Naive thymus-derived CD4-positive, alpha-beta T cell (primary cell): ENCODE measurements at regions not wholly inside any gene's neighbourhood (a gene's known extent, or its start where the extent isn't known, plus 50 kb on each side); places are given as distances from the start of the nearest gene placed in this dataset.

Experiments used
- ATAC-seq: fragments of 150-1000 bp; cut with Tn5 transposase; 2 replicates; pipeline ENCODE4 v1.10.0; 2021; ENCODE audit warnings: mild to moderate bottlenecking, moderate library complexity
- CTCF ChIA-PET: fragments of 350-600 bp; sonication (Branson Sonifier 250); formaldehyde crosslinking; loops from one replicate; lab custom pipeline; 2021; ENCODE audit warnings: antibody characterized with exemption; lab: Charles Lee
- POLR2A ChIA-PET: fragments of 350-600 bp; sonication (Branson Sonifier 250); formaldehyde crosslinking; loops from one replicate; lab custom pipeline; 2021; ENCODE audit warnings: antibody characterized with exemption, inconsistent platforms; lab: Charles Lee
- DNase-seq, 9 donors: peaks; one replicate each; pipeline versions ENCODE4 v3.0.0 to v3.0.0-alpha.2; 2020 to 2022; ENCODE audit warnings: mixed read lengths in 1 of 9
- H3K27ac ChIP-seq: one replicate; pipeline ENCODE4 v1.7.0; 2013; ENCODE audit warnings: mild to moderate bottlenecking, low read depth, low read length, moderate library complexity
- H3K27me3 ChIP-seq, 2 donors: one replicate each; pipeline ENCODE4 v1.7.0; 2013; ENCODE audit warnings: low read length in 2 of 2, mild to moderate bottlenecking in 2 of 2, moderate library complexity in 2 of 2; ENCODE audit not compliant: control insufficient read depth in 2 of 2, insufficient read depth in 2 of 2
- H3K36me3 ChIP-seq, 3 experiments: 1 replicate in 2 of 3; 2 replicates in 1 of 3; pipeline ENCODE4 v1.7.0; 2013; ENCODE audit warnings: low read length in 3 of 3, mild to moderate bottlenecking in 3 of 3, moderate library complexity in 1 of 3; ENCODE audit not compliant: insufficient read depth in 3 of 3, control insufficient read depth in 2 of 3
- H3K4me1 ChIP-seq, 2 donors: one replicate each; pipeline ENCODE4 v1.7.0; 2013; ENCODE audit warnings: low read length in 2 of 2, mild to moderate bottlenecking in 2 of 2, moderate library complexity in 1 of 2; ENCODE audit not compliant: control insufficient read depth in 2 of 2, insufficient read depth in 2 of 2
- H3K4me3 ChIP-seq: 2 replicates; pipeline ENCODE4 v1.7.0; 2013; ENCODE audit warnings: mild to moderate bottlenecking, low read length
- H3K9me3 ChIP-seq, 3 experiments: 1 replicate in 2 of 3; 2 replicates in 1 of 3; pipeline ENCODE4 v1.7.0; 2013; ENCODE audit warnings: low read length in 3 of 3; ENCODE audit not compliant: control insufficient read depth in 2 of 3
- H3K27ac Mint-ChIP-seq, 9 donors: one replicate each; pipeline ENCODE4 v1.8.0; 2020 to 2022; ENCODE audit warnings: mixed read lengths in 9 of 9, mild to moderate bottlenecking in 8 of 9, moderate library complexity in 5 of 9, inconsistent platforms in 2 of 9
- H3K27me3 Mint-ChIP-seq, 5 donors: one replicate each; pipeline ENCODE4 v1.8.0; 2021 to 2022; ENCODE audit warnings: mixed read lengths in 5 of 5, mild to moderate bottlenecking in 1 of 5
- H3K36me3 Mint-ChIP-seq, 5 donors: one replicate each; pipeline ENCODE4 v1.8.0; 2020 to 2022; ENCODE audit warnings: mixed read lengths in 5 of 5, mild to moderate bottlenecking in 3 of 5, inconsistent platforms in 1 of 5
- H3K4me1 Mint-ChIP-seq, 7 donors: one replicate each; pipeline ENCODE4 v1.8.0; 2020 to 2022; ENCODE audit warnings: mixed read lengths in 7 of 7, mild to moderate bottlenecking in 3 of 7, inconsistent platforms in 1 of 7
- H3K4me3 Mint-ChIP-seq, 10 donors: one replicate each; pipeline ENCODE4 v1.8.0; 2020 to 2022; ENCODE audit warnings: mild to moderate bottlenecking in 10 of 10, mixed read lengths in 10 of 10, moderate library complexity in 6 of 10, inconsistent platforms in 2 of 10
- H3K9me3 Mint-ChIP-seq, 11 donors: one replicate each; pipeline ENCODE4 v1.8.0; 2020 to 2022; ENCODE audit warnings: mixed read lengths in 11 of 11, mild to moderate bottlenecking in 4 of 11, inconsistent platforms in 1 of 11, moderate library complexity in 1 of 11
- intact Hi-C, 2 donors: fragments of 100-400 bp; cut with micrococcal nuclease; formaldehyde crosslinking; loops; one replicate each; pipeline ENCODE4 v1.15.1; 2023

- ATAC-seq (no peak), DNase-seq (no peak)
- no peak overlapping the region for H3K4me3 Mint-ChIP-seq
- H3K27me3 ChIP-seq, result no peaks in the 10 kb centered on the region
- H3K9me3 Mint-ChIP-seq, result peaks cover 0 to 4% (median 0%) of the 10 kb centered on the region in 11 donors
- H3K27ac Mint-ChIP-seq, result no peak overlapping the region
- intact Hi-C loops, result no loop called here
- POLR2A ChIA-PET, result no interaction called here
- H3K36me3 ChIP-seq, result no peaks in the 10 kb centered on the region
- no peaks in the 10 kb centered on the region for H3K9me3 ChIP-seq
- no peak overlapping the region for H3K4me3 ChIP-seq
- no peaks in the 10 kb centered on the region for H3K36me3 Mint-ChIP-seq
- H3K27ac ChIP-seq, result no peak overlapping the region
- H3K27me3 Mint-ChIP-seq, result no peaks in the 10 kb centered on the region
- H3K4me1 Mint-ChIP-seq, result peaks cover 0 to 2% (median 0%) of the 10 kb centered on the region in 7 donors
- H3K4me1 ChIP-seq, result no peaks in the 10 kb centered on the region
- CTCF ChIA-PET, result no interaction called here
These were observed 162.7 kb upstream of the SLC7A11 start for GRCh38 chr4:138404801-138405200.

GRCh38 chr4:138404251-138404650, 162.1 kb upstream of the SLC7A11 start:
- peaks cover 0 to 2% (median 0%) of the 10 kb centered on the region in 7 donors for H3K4me1 Mint-ChIP-seq
- DNase-seq (no peak), ATAC-seq (no peak)
- Histone ChIP-seq H3K4me3 (no peak overlapping the region), H3K27me3 (no peaks in the 10 kb centered on the region), H3K9me3 (no peaks in the 10 kb centered on the region), H3K4me1 (no peaks in the 10 kb centered on the region), H3K36me3 (no peaks in the 10 kb centered on the region), H3K27ac (no peak overlapping the region)
- intact Hi-C loops, result no loop called here
- H3K4me3 Mint-ChIP-seq, result no peak overlapping the region
- H3K36me3 Mint-ChIP-seq, result no peaks in the 10 kb centered on the region
- POLR2A ChIA-PET, result no interaction called here
- CTCF ChIA-PET, result no interaction called here
- no peak overlapping the region for H3K27ac Mint-ChIP-seq
- H3K27me3 Mint-ChIP-seq, result no peaks in the 10 kb centered on the region
- H3K9me3 Mint-ChIP-seq, result peaks cover 0 to 4% (median 0%) of the 10 kb centered on the region in 11 donors

GRCh38 chr4:138401334-138401733, 159.2 kb upstream of the SLC7A11 start:
- peaks cover 0 to 2% (median 0%) of the 10 kb centered on the region in 7 donors for H3K4me1 Mint-ChIP-seq
- H3K9me3 ChIP-seq, result no peaks in the 10 kb centered on the region
- no peaks in the 10 kb centered on the region for H3K27me3 Mint-ChIP-seq
- intact Hi-C loops, result no loop called here
- H3K27ac ChIP-seq, result no peak overlapping the region
- DNase-seq (no peak), ATAC-seq (no peak)
- H3K4me3 ChIP-seq, result no peak overlapping the region
- H3K4me3 Mint-ChIP-seq, result no peak overlapping the region
- H3K9me3 Mint-ChIP-seq, result peaks cover 0 to 4% (median 0%) of the 10 kb centered on the region in 11 donors
- no peak overlapping the region for H3K27ac Mint-ChIP-seq
- CTCF ChIA-PET, result no interaction called here
- H3K27me3 ChIP-seq, result no peaks in the 10 kb centered on the region
- no peaks in the 10 kb centered on the region for H3K4me1 ChIP-seq
- no peaks in the 10 kb centered on the region for H3K36me3 ChIP-seq
- no peaks in the 10 kb centered on the region for H3K36me3 Mint-ChIP-seq
- POLR2A ChIA-PET, result no interaction called here

- H3K9me3 Mint-ChIP-seq, result peaks cover 0 to 5% (median 0%) of the 10 kb centered on the region in 11 donors
- H3K4me1 Mint-ChIP-seq, result peaks cover 0 to 2% (median 0%) of the 10 kb centered on the region in 7 donors
- H3K27ac ChIP-seq, result no peak overlapping the region
- no peaks in the 10 kb centered on the region for H3K4me1 ChIP-seq
- H3K27me3 ChIP-seq, result no peaks in the 10 kb centered on the region
- no peaks in the 10 kb centered on the region for H3K36me3 Mint-ChIP-seq
- no peak overlapping the region for H3K4me3 Mint-ChIP-seq
- no peaks in the 10 kb centered on the region for H3K36me3 ChIP-seq
- POLR2A ChIA-PET, result no interaction called here
- H3K9me3 ChIP-seq, result no peaks in the 10 kb centered on the region
- DNase-seq (no peak), ATAC-seq (no peak)
- intact Hi-C loops, result no loop called here
- H3K4me3 ChIP-seq, result no peak overlapping the region
- CTCF ChIA-PET, result no interaction called here
- H3K27me3 Mint-ChIP-seq, result peaks cover 0 to 3% (median 0%) of the 10 kb centered on the region in 5 donors
- H3K27ac Mint-ChIP-seq, result no peak overlapping the region
These were observed 158.4 kb upstream of the SLC7A11 start for GRCh38 chr4:138400543-138400942.

- Mint-ChIP-seq H3K27me3 (peaks cover 0 to 5% (median 0%) of the 10 kb centered on the region in 5 donors), H3K36me3 (no peaks in the 10 kb centered on the region), H3K27ac (no peak overlapping the region), H3K4me1 (no peaks in the 10 kb centered on the region), H3K4me3 (no peak overlapping the region), H3K9me3 (peaks cover 0 to 8% (median 3%) of the 10 kb centered on the region in 11 donors)
- no peak for ATAC-seq
- Histone ChIP-seq H3K4me1 (no peaks in the 10 kb centered on the region), H3K27me3 (no peaks in the 10 kb centered on the region), H3K36me3 (no peaks in the 10 kb centered on the region), H3K9me3 (no peaks in the 10 kb centered on the region), H3K27ac (no peak overlapping the region), H3K4me3 (no peak overlapping the region)
- ChIA-PET CTCF (no interaction called here), POLR2A (no interaction called here)
- no peak for DNase-seq
- intact Hi-C loops, result no loop called here
These were observed 157.9 kb upstream of the SLC7A11 start for GRCh38 chr4:138400066-138400465.

GRCh38 chr4:138399081-138399480, 156.9 kb upstream of the SLC7A11 start:
- Histone ChIP-seq H3K4me3 (no peak overlapping the region), H3K9me3 (no peaks in the 10 kb centered on the region), H3K27me3 (no peaks in the 10 kb centered on the region), H3K4me1 (no peaks in the 10 kb centered on the region), H3K27ac (no peak overlapping the region), H3K36me3 (no peaks in the 10 kb centered on the region)
- ATAC-seq (no peak), DNase-seq (no peak)
- H3K4me3 Mint-ChIP-seq, result no peak overlapping the region
- peaks cover 0 to 5% (median 0%) of the 10 kb centered on the region in 5 donors for H3K27me3 Mint-ChIP-seq
- H3K4me1 Mint-ChIP-seq, result no peaks in the 10 kb centered on the region
- H3K9me3 Mint-ChIP-seq, result peaks cover 0 to 8% (median 4%) of the 10 kb centered on the region in 11 donors
- H3K27ac Mint-ChIP-seq, result no peak overlapping the region
- H3K36me3 Mint-ChIP-seq, result no peaks in the 10 kb centered on the region
- ChIA-PET CTCF (no interaction called here), POLR2A (no interaction called here)
- intact Hi-C loops, result no loop called here

GRCh38 chr4:138398322-138398721, 156.2 kb upstream of the SLC7A11 start:
- H3K4me3 ChIP-seq, result no peak overlapping the region
- intact Hi-C loops, result no loop called here
- Mint-ChIP-seq H3K4me3 (no peak overlapping the region), H3K36me3 (no peaks in the 10 kb centered on the region), H3K27ac (no peak overlapping the region), H3K4me1 (no peaks in the 10 kb centered on the region), H3K9me3 (peaks cover 0 to 8% (median 4%) of the 10 kb centered on the region in 11 donors), H3K27me3 (peaks cover 0 to 5% (median 0%) of the 10 kb centered on the region in 5 donors)
- H3K36me3 ChIP-seq, result no peaks in the 10 kb centered on the region
- H3K4me1 ChIP-seq, result no peaks in the 10 kb centered on the region
- DNase-seq, result no peak
- ChIA-PET POLR2A (no interaction called here), CTCF (no interaction called here)
- H3K27me3 ChIP-seq, result no peaks in the 10 kb centered on the region
- H3K27ac ChIP-seq, result no peak overlapping the region
- no peak for ATAC-seq
- H3K9me3 ChIP-seq, result no peaks in the 10 kb centered on the region
